CD4-positive, alpha-beta T cell (primary cell): ENCODE measurements at regions not wholly inside any gene's neighbourhood (a gene's known extent, or its start where the extent isn't known, plus 50 kb on each side); places are given as distances from the start of the nearest gene placed in this dataset.

Experiments
- ATAC-seq: fragments of 200-7000 bp; cut with Tn5 transposase; one replicate; pipeline ENCODE4 v1.10.0; 2022; ENCODE audit warnings: mild to moderate bottlenecking; ENCODE audit not compliant: poor library complexity
- CTCF ChIA-PET: fragments of 350-600 bp; sonication (Branson Sonifier 250); formaldehyde crosslinking; loops from one replicate; lab custom pipeline; 2021; ENCODE audit warnings: antibody characterized with exemption, inconsistent platforms; lab: Charles Lee
- POLR2A ChIA-PET: fragments of 350-600 bp; sonication (Branson Sonifier 250); formaldehyde crosslinking; loops from one replicate; lab custom pipeline; 2021; ENCODE audit warnings: antibody characterized with exemption, inconsistent platforms; lab: Charles Lee
- DNase-seq, 14 experiments: peaks; one replicate each; pipeline ENCODE4 v3.0.0-alpha.2; 2013 to 2020; ENCODE audit warnings: mixed read lengths in 2 of 14
- H3K27ac ChIP-seq, 2 donors: one replicate each; pipeline versions ENCODE4 v1.5.1 to v1.7.0; 2013; ENCODE audit warnings: low read length in 2 of 2, low read depth in 1 of 2, mild to moderate bottlenecking in 1 of 2
- H3K27me3 ChIP-seq, 2 experiments: 1 replicate in 1 of 2; 2 replicates in 1 of 2; pipeline versions ENCODE4 v1.6.1 to v1.7.0; 2013; ENCODE audit warnings: low read length in 2 of 2, control low read depth in 1 of 2, mild to moderate bottlenecking in 1 of 2, moderate library complexity in 1 of 2; ENCODE audit not compliant: insufficient read depth in 2 of 2, control insufficient read depth in 1 of 2
- H3K36me3 ChIP-seq: one replicate; pipeline ENCODE4 v1.6.1; 2013; ENCODE audit warnings: low read length, control low read depth; ENCODE audit not compliant: insufficient read depth
- H3K4me1 ChIP-seq: one replicate; pipeline ENCODE4 v1.6.1; 2013; ENCODE audit warnings: low read length, control low read depth; ENCODE audit not compliant: insufficient read depth
- H3K4me3 ChIP-seq: one replicate; pipeline ENCODE4 v1.5.1; 2013; ENCODE audit warnings: mild to moderate bottlenecking, low read length, moderate library complexity
- H3K9me3 ChIP-seq, 2 experiments: 1 replicate in 1 of 2; 2 replicates in 1 of 2; pipeline versions ENCODE4 v1.6.1 to v1.7.0; 2013; ENCODE audit warnings: low read length in 2 of 2, mild to moderate bottlenecking in 2 of 2, control low read depth in 1 of 2, moderate library complexity in 1 of 2; ENCODE audit not compliant: control insufficient read depth in 1 of 2, insufficient read depth in 1 of 2
- H3K27ac Mint-ChIP-seq: one replicate; pipeline ENCODE4 v1.8.0; 2020; ENCODE audit warnings: mixed read lengths
- H3K27me3 Mint-ChIP-seq: one replicate; pipeline ENCODE4 v1.8.0; 2021; ENCODE audit warnings: mixed read lengths
- H3K36me3 Mint-ChIP-seq: one replicate; pipeline ENCODE4 v1.8.0; 2021; ENCODE audit warnings: low read depth, mixed read lengths
- H3K4me1 Mint-ChIP-seq: one replicate; pipeline ENCODE4 v1.8.0; 2021; ENCODE audit warnings: low read depth, mixed read lengths
- H3K4me3 Mint-ChIP-seq: one replicate; pipeline ENCODE4 v1.8.0; 2020; ENCODE audit warnings: mild to moderate bottlenecking, mixed read lengths
- H3K9me3 Mint-ChIP-seq: one replicate; pipeline ENCODE4 v1.8.0; 2020; ENCODE audit warnings: mixed read lengths
- CTCF ChIP-seq: fragments of 200-600 bp; IDR thresholded peaks from one replicate; pipeline ENCODE4 v1.8.0; 2022; ENCODE audit warnings: antibody characterized with exemption, mild to moderate bottlenecking
- intact Hi-C, 2 experiments: fragments of 100-400 bp; cut with DNase I in 1 of 2; cut with micrococcal nuclease in 1 of 2; formaldehyde crosslinking; loops; one replicate each; pipeline versions ENCODE4 v1.15.1 to v1.9.0; 2023 to 2025; cut with DNase I, micrococcal nuclease

- H3K9me3 Mint-ChIP-seq, result peaks cover 26% of the 10 kb centered on the region
- ChIA-PET CTCF (no interaction called here), POLR2A (interaction anchor here (0.6 kb wide), 1 partner anchor 1916 kb away, joined by 4 read pairs; no protein-coding TSS in a partner anchor)
- H3K9me3 ChIP-seq, result peaks cover 0 to 4% of the 10 kb centered on the region in 2 experiments
- no peak for ATAC-seq
- H3K27me3 ChIP-seq, result no peaks in the 10 kb centered on the region
- H3K27ac ChIP-seq, result no peak overlapping the region
- no peaks in the 10 kb centered on the region for H3K4me1 Mint-ChIP-seq
- H3K4me3 ChIP-seq, result no peak overlapping the region
- H3K36me3 ChIP-seq, result no peaks in the 10 kb centered on the region
- H3K27ac Mint-ChIP-seq, result no peak overlapping the region
- no peaks in the 10 kb centered on the region for H3K27me3 Mint-ChIP-seq
- H3K36me3 Mint-ChIP-seq, result no peaks in the 10 kb centered on the region
- no peak for TF ChIP-seq CTCF
- H3K4me3 Mint-ChIP-seq, result no peak overlapping the region
- H3K4me1 ChIP-seq, result no peaks in the 10 kb centered on the region
- intact Hi-C loops, result no loop called here
- no peak for DNase-seq
These were observed 747.2 kb downstream of the STPG2 start for GRCh38 chr4:97396097-97396496.

- Histone ChIP-seq H3K27me3 (no peaks in the 10 kb centered on the region), H3K4me3 (no peak overlapping the region), H3K27ac (no peak overlapping the region), H3K9me3 (peaks cover 0 to 4% of the 10 kb centered on the region in 2 experiments), H3K36me3 (no peaks in the 10 kb centered on the region), H3K4me1 (no peaks in the 10 kb centered on the region)
- intact Hi-C loops, result no loop called here
- CTCF ChIA-PET, result no interaction called here
- TF ChIP-seq CTCF, result no peak
- Mint-ChIP-seq H3K27me3 (no peaks in the 10 kb centered on the region), H3K27ac (no peak overlapping the region), H3K36me3 (no peaks in the 10 kb centered on the region), H3K4me3 (no peak overlapping the region), H3K4me1 (no peaks in the 10 kb centered on the region), H3K9me3 (peaks cover 27% of the 10 kb centered on the region)
- DNase-seq (no peak), ATAC-seq (no peak)
- POLR2A ChIA-PET, result no interaction called here
These were observed 746.7 kb downstream of the STPG2 start for GRCh38 chr4:97396605-97397004.

GRCh38 chr4:97404876-97405523 is 738.3 kb downstream of the STPG2 start:
- POLR2A ChIA-PET, result no interaction called here

More at GRCh38 chr4:97404876-97405523, 738.3 kb downstream of the STPG2 start:
- Mint-ChIP-seq H3K27me3 (no peaks in the 10 kb centered on the region), H3K36me3 (no peaks in the 10 kb centered on the region), H3K4me3 (no peak overlapping the region), H3K4me1 (no peaks in the 10 kb centered on the region), H3K9me3 (peaks cover 19% of the 10 kb centered on the region), H3K27ac (no peak overlapping the region)
- H3K9me3 ChIP-seq, result peaks cover 0 to 10% of the 10 kb centered on the region in 2 experiments
- intact Hi-C loops, result no loop called here
- no peak overlapping the region for H3K27ac ChIP-seq
- H3K36me3 ChIP-seq, result no peaks in the 10 kb centered on the region
- no peak for TF ChIP-seq CTCF
- no peaks in the 10 kb centered on the region for H3K4me1 ChIP-seq
- ATAC-seq (no peak), DNase-seq (no peak)
- CTCF ChIA-PET, result no interaction called here
- H3K4me3 ChIP-seq, result no peak overlapping the region
- H3K27me3 ChIP-seq, result no peaks in the 10 kb centered on the region
